AG04450 (cell line): ENCODE measurements at regions not wholly inside any gene's neighbourhood (a gene's known extent, or its start where the extent isn't known, plus 50 kb on each side); places are given as distances from the start of the nearest gene placed in this dataset.

Experiments
- CTCF ChIA-PET: fragments of 300-600, 350-600 bp; formaldehyde crosslinking; extraction: SDS; loops from one replicate; lab custom pipeline; 2022; ENCODE audit warnings: antibody characterized with exemption, inconsistent platforms; lab: Charles Lee
- POLR2A ChIA-PET: fragments of 350-600 bp; formaldehyde crosslinking; extraction: SDS; loops from one replicate; lab custom pipeline; 2021; ENCODE audit warnings: antibody characterized with exemption, inconsistent platforms; lab: Yijun Ruan, JAX
- DNase-seq: peaks from one replicate; pipeline ENCODE4 v3.0.0-alpha.2; 2011; ENCODE audit warnings: low read depth, low spot score
- H3K27ac ChIP-seq: one replicate; pipeline ENCODE4 v1.5.1; 2012; ENCODE audit warnings: low read depth, low read length, control low read depth
- H3K27me3 ChIP-seq: one replicate; pipeline ENCODE4 v1.6.0; 2012; ENCODE audit warnings: low read length; ENCODE audit not compliant: control insufficient read depth, insufficient read depth
- H3K4me3 ChIP-seq: 2 replicates; pipeline ENCODE4 v1.5.1; 2011; ENCODE audit warnings: mild to moderate bottlenecking, low read depth, low read length, control low read depth
- H3K9me3 ChIP-seq: 2 replicates; pipeline ENCODE4 v1.5.1; 2012; ENCODE audit warnings: low read length; ENCODE audit not compliant: control insufficient read depth, insufficient read depth
- CTCF ChIP-seq: IDR thresholded peaks from 2 replicates; pipeline ENCODE4 v1.5.1; 2011; ENCODE audit warnings: low read depth, low read length, control low read depth, inconsistent platforms

GRCh38 chr7:48992816-48993215 lies 68.5 kb downstream of the CDC14C start:
- H3K4me3 ChIP-seq = no peak overlapping the region
- DNase-seq = no peak
- no peaks in the 10 kb centered on the region for H3K27me3 ChIP-seq
- ChIA-PET POLR2A (no interaction called here), CTCF (no interaction called here)
- no peak for TF ChIP-seq CTCF
- no peak overlapping the region for H3K27ac ChIP-seq
- peaks cover 6% of the 10 kb centered on the region; the same call in 1 of the 2 replicates for H3K9me3 ChIP-seq

- Histone ChIP-seq H3K9me3 (peaks cover 6% of the 10 kb centered on the region; the same call in 1 of the 2 replicates), H3K4me3 (no peak overlapping the region), H3K27ac (no peak overlapping the region), H3K27me3 (no peaks in the 10 kb centered on the region)
- CTCF ChIA-PET = no interaction called here
- no peak for DNase-seq
- TF ChIP-seq CTCF = no peak
- POLR2A ChIA-PET = no interaction called here
Observed at GRCh38 chr7:49001610-49002033, 77.3 kb downstream of the CDC14C start.

GRCh38 chr7:49010717-49011116 lies 86.4 kb downstream of the CDC14C start:
- Histone ChIP-seq H3K9me3 (no peaks in the 10 kb centered on the region; the same call in 1 of the 2 replicates), H3K27ac (no peak overlapping the region), H3K27me3 (no peaks in the 10 kb centered on the region), H3K4me3 (no peak overlapping the region)
- CTCF ChIA-PET = no interaction called here
- POLR2A ChIA-PET = no interaction called here
- no peak for DNase-seq
- no peak for TF ChIP-seq CTCF

- no peaks in the 10 kb centered on the region for H3K27me3 ChIP-seq
- CTCF ChIA-PET = no interaction called here
- no peak overlapping the region for H3K4me3 ChIP-seq
- no peak for DNase-seq
- TF ChIP-seq CTCF = no peak
- no peak overlapping the region for H3K27ac ChIP-seq
- H3K9me3 ChIP-seq = peaks cover 2% of the 10 kb centered on the region
- POLR2A ChIA-PET = no interaction called here
Observed at GRCh38 chr7:49014870-49015269, 90.5 kb downstream of the CDC14C start.

GRCh38 chr7:49020145-49020544 lies 95.8 kb downstream of the CDC14C start:
- CTCF ChIA-PET = no interaction called here
- Histone ChIP-seq H3K9me3 (peaks cover 5% of the 10 kb centered on the region), H3K27ac (no peak overlapping the region), H3K4me3 (no peak overlapping the region), H3K27me3 (no peaks in the 10 kb centered on the region)
- no peak for TF ChIP-seq CTCF
- DNase-seq = no peak
- POLR2A ChIA-PET = no interaction called here
